ENCODE measurements at regions not wholly inside any gene's neighbourhood (a gene's known extent, or its start where the extent isn't known, plus 50 kb on each side); places are given as distances from the start of the nearest gene placed in this dataset.

- no peak for TF ChIP-seq REST (IDR thresholded peaks at IDR 0.05; ENCODE audit: low read depth, low read length)
Observed at GRCh38 chr14:101623685-101624444, 62.6 kb downstream of the DIO3 start (continued).

- H3K36me3 ChIP-seq (replicated peaks in 1 of 2; ENCODE audit: control insufficient read depth in 1 of 2, insufficient read depth in 2 of 2, low read length in 1 of 2): no peaks in the 10 kb centered on the region
- TF ChIP-seq YY1 (IDR thresholded peaks at IDR 0.05; ENCODE audit: low read depth): no peak
- TF ChIP-seq JUND (IDR thresholded peaks at IDR 0.05): no peak
- no peak for TF ChIP-seq TAF1 (IDR thresholded peaks at IDR 0.05; ENCODE audit: borderline replicate concordance, low read depth, low read length)
- no peak for TF ChIP-seq IRF3 (IDR thresholded peaks at IDR 0.05; ENCODE audit: low read depth, low read length)
- no peak overlapping the region for H3K9ac ChIP-seq
- H2AFZ ChIP-seq (ENCODE audit: low read depth): no peak overlapping the region
- no peaks in the 10 kb centered on the region for H3K79me2 ChIP-seq (ENCODE audit: insufficient read depth)
- WGBS (ENCODE audit: low lambda C conversion rate): 58% methylated on average over 11 of the region's 11 CpGs
- POLR2A ChIA-PET: no interaction called here
- H3K4me3 ChIP-seq (ENCODE audit: low read depth in 2 of 2, low read length in 1 of 2): no peak overlapping the region
- peaks cover 0 to 28% of the 10 kb centered on the region in 2 experiments; a peak in 2 of 4 replicates for H3K4me1 ChIP-seq (ENCODE audit: control insufficient read depth in 1 of 2, insufficient read depth in 2 of 2, low read depth in 1 of 2, low read length in 1 of 2)
- no peak for DNase-seq
- H3K9me2 ChIP-seq: no peaks in the 10 kb centered on the region
- H4K20me1 ChIP-seq (ENCODE audit: insufficient read depth): no peaks in the 10 kb centered on the region
- no peaks in the 10 kb centered on the region for H3K9me3 ChIP-seq
- H3K27me3 ChIP-seq (ENCODE audit: insufficient read depth): no peaks in the 10 kb centered on the region
- H3F3A ChIP-seq (replicated peaks; ENCODE audit: insufficient read depth): no peaks in the 10 kb centered on the region
- CTCF ChIA-PET: interaction anchor here (1.4 kb wide), 1 partner anchor 40 kb away, joined by 4 read pairs; no protein-coding TSS in a partner anchor
- no peak overlapping the region for H3K27ac ChIP-seq (ENCODE audit: low read depth in 2 of 2, low read length in 1 of 2)
- H3K4me2 ChIP-seq: no peak overlapping the region
Observed at GRCh38 chr14:101624536-101624935, 63.2 kb downstream of the DIO3 start.

- H3K4me2 ChIP-seq: no peak overlapping the region
- TF ChIP-seq CTCF (IDR thresholded peaks at IDR 0.05): no peak
- no peak for TF ChIP-seq CHD2 (IDR thresholded peaks at IDR 0.05; ENCODE audit: low read length, partially characterized antibody)
- TF ChIP-seq PBX3 (IDR thresholded peaks at IDR 0.05): no peak
- no peak for TF ChIP-seq JUND (IDR thresholded peaks at IDR 0.05)
- no peak for TF ChIP-seq TAF1 (IDR thresholded peaks at IDR 0.05; ENCODE audit: borderline replicate concordance, low read depth, low read length)
- TF ChIP-seq IRF3 (IDR thresholded peaks at IDR 0.05; ENCODE audit: low read depth, low read length): no peak
- no peak for TF ChIP-seq MEF2A (IDR thresholded peaks at IDR 0.05; ENCODE audit: borderline replicate concordance, low read depth)
- no peak for TF ChIP-seq ZBTB33 (IDR thresholded peaks at IDR 0.05; ENCODE audit: borderline replicate concordance, low read depth)
Observed at GRCh38 chr14:101625336-101626097, 64.2 kb downstream of the DIO3 start.

More at GRCh38 chr14:101625336-101626097, 64.2 kb downstream of the DIO3 start:
- H3K9ac ChIP-seq: no peak overlapping the region
- H4K20me1 ChIP-seq (ENCODE audit: insufficient read depth): no peaks in the 10 kb centered on the region
- CTCF ChIA-PET: no interaction called here
- no peak overlapping the region for H3K27ac ChIP-seq (ENCODE audit: low read depth in 2 of 2, low read length in 1 of 2)
- H2AFZ ChIP-seq (ENCODE audit: low read depth): no peak overlapping the region
- POLR2A ChIA-PET: no interaction called here
- H3F3A ChIP-seq (replicated peaks; ENCODE audit: insufficient read depth): no peaks in the 10 kb centered on the region
- no peaks in the 10 kb centered on the region for H3K79me2 ChIP-seq (ENCODE audit: insufficient read depth)
- no peaks in the 10 kb centered on the region for H3K36me3 ChIP-seq (replicated peaks in 1 of 2; ENCODE audit: control insufficient read depth in 1 of 2, insufficient read depth in 2 of 2, low read length in 1 of 2)
- DNase-seq: no peak
- no peaks in the 10 kb centered on the region for H3K9me3 ChIP-seq
- no peaks in the 10 kb centered on the region for H3K9me2 ChIP-seq
- peaks cover 0 to 38% of the 10 kb centered on the region in 2 experiments; a peak in 2 of 4 replicates for H3K4me1 ChIP-seq (ENCODE audit: control insufficient read depth in 1 of 2, insufficient read depth in 2 of 2, low read depth in 1 of 2, low read length in 1 of 2)
- 70% methylated on average over 1 of the region's 1 CpG for WGBS (ENCODE audit: low lambda C conversion rate)
- H3K27me3 ChIP-seq (ENCODE audit: insufficient read depth): no peaks in the 10 kb centered on the region
- H3K4me3 ChIP-seq (ENCODE audit: low read depth in 2 of 2, low read length in 1 of 2): no peak overlapping the region

Data from SK-N-SH (cell line).